Neural cell (in vitro differentiated cells): ENCODE measurements at regions not wholly inside any gene's neighbourhood (a gene's known extent, or its start where the extent isn't known, plus 50 kb on each side); places are given as distances from the start of the nearest gene placed in this dataset.

ENCODE experiments used
- H2AFZ ChIP-seq: fragments of 200-600, 300-800 bp; sonication (generic), shearing (Covaris generic); 2 replicates; pipeline ENCODE4 v1.6.0; 2014; ENCODE audit warnings: low read depth, mild to moderate bottlenecking, antibody characterized with exemption, low read length, moderate library complexity
- H3F3A ChIP-seq: fragments of 200-600 bp; shearing (Covaris generic); 2 replicates; pipeline ENCODE4 v1.6.1; 2016; ENCODE audit warnings: mild to moderate bottlenecking, moderate library complexity, mixed read lengths, antibody characterized with exemption, low read length; ENCODE audit not compliant: insufficient read depth, poor library complexity, severe bottlenecking
- H3K27ac ChIP-seq: fragments of 200-600, 300-800 bp; sonication (generic), shearing (Covaris generic); 2 replicates; pipeline ENCODE4 v1.5.1; 2014; ENCODE audit warnings: mild to moderate bottlenecking, low read length, moderate library complexity
- H3K27me3 ChIP-seq: fragments of 300-800, 200-600 bp; sonication (generic), shearing (Covaris generic); 2 replicates; pipeline ENCODE4 v1.6.0; 2014; ENCODE audit warnings: mild to moderate bottlenecking, low read depth, low read length, moderate library complexity; ENCODE audit not compliant: insufficient read depth
- H3K36me3 ChIP-seq: fragments of 300-800, 200-600 bp; sonication (generic), shearing (Covaris generic); 2 replicates; pipeline ENCODE4 v1.5.1; 2014; ENCODE audit warnings: mild to moderate bottlenecking, antibody characterized with exemption, low read length, moderate library complexity; ENCODE audit not compliant: insufficient read depth
- H3K4me2 ChIP-seq: fragments of 300-800, 200-600 bp; sonication (generic), shearing (Covaris generic); 2 replicates; pipeline ENCODE4 v1.6.0; 2014; ENCODE audit warnings: mild to moderate bottlenecking, low read length
- H3K4me3 ChIP-seq: fragments of 300-800, 200-600 bp; sonication (generic), shearing (Covaris generic); 2 replicates; pipeline ENCODE4 v1.5.1; 2014; ENCODE audit warnings: mild to moderate bottlenecking, low read length, moderate library complexity
- H3K79me2 ChIP-seq: fragments of 200-600 bp; shearing (Covaris generic); replicated peaks from 2 replicates; pipeline ENCODE4 v1.6.0; 2014; ENCODE audit warnings: mild to moderate bottlenecking, low read length, moderate library complexity; ENCODE audit not compliant: insufficient read depth
- H3K9ac ChIP-seq: fragments of 300-800, 200-600 bp; sonication (generic), shearing (Covaris generic); 2 replicates; pipeline ENCODE4 v1.6.1; 2016; ENCODE audit warnings: mild to moderate bottlenecking, low read length, mixed read lengths
- H3K9me2 ChIP-seq: fragments of 200-600 bp; shearing (Covaris generic); 2 replicates; pipeline ENCODE4 v1.6.1; 2016; ENCODE audit warnings: mild to moderate bottlenecking, low read length, mixed read lengths; ENCODE audit not compliant: insufficient read depth
- H3K9me3 ChIP-seq: fragments of 200-600, 300-800 bp; sonication (generic), shearing (Covaris generic); 2 replicates; pipeline ENCODE4 v1.6.1; 2016; ENCODE audit warnings: mild to moderate bottlenecking, mixed run types, low read length, moderate library complexity, mixed read lengths
- H4K20me1 ChIP-seq: fragments of 200-600 bp; shearing (Covaris generic); 2 replicates; pipeline ENCODE4 v1.6.1; 2016; ENCODE audit warnings: mild to moderate bottlenecking, mixed run types; ENCODE audit not compliant: insufficient read depth
- CTCF ChIP-seq: fragments of 450-650 bp; IDR thresholded peaks from 2 replicates; pipeline ENCODE4 v1.5.1; 2014; ENCODE audit warnings: antibody characterized with exemption, mild to moderate bottlenecking, moderate library complexity; ENCODE audit not compliant: poor library complexity, severe bottlenecking
- EP300 ChIP-seq: fragments of 450-650 bp; conservative IDR thresholded peaks from 2 replicates; pipeline ENCODE4 v1.6.1; 2014; ENCODE audit warnings: antibody characterized with exemption, mild to moderate bottlenecking, moderate library complexity; ENCODE audit not compliant: poor library complexity, severe bottlenecking
- EZH2 ChIP-seq: fragments of 200-600, 300-800 bp; shearing (Covaris generic), sonication (generic); IDR thresholded peaks from 2 replicates; pipeline ENCODE4 v1.6.1; 2014; ENCODE audit warnings: antibody characterized with exemption, low read length, borderline replicate concordance, mild to moderate bottlenecking; ENCODE audit not compliant: insufficient read depth, poor library complexity, severe bottlenecking
- MXI1 ChIP-seq: fragments of 450-650 bp; conservative IDR thresholded peaks from 2 replicates; pipeline ENCODE4 v1.6.1; 2014; ENCODE audit warnings: antibody characterized with exemption, mild to moderate bottlenecking; ENCODE audit not compliant: poor library complexity, severe bottlenecking
- POLR2AphosphoS5 ChIP-seq: IDR thresholded peaks from 2 replicates; pipeline ENCODE4 v1.6.1; 2012
- RAD21 ChIP-seq: fragments of 450-650 bp; conservative IDR thresholded peaks from 2 replicates; pipeline ENCODE4 v1.6.1; 2014; ENCODE audit warnings: antibody characterized with exemption, mild to moderate bottlenecking, moderate library complexity
- REST ChIP-seq: IDR thresholded peaks from 2 replicates; pipeline ENCODE4 v1.6.1; 2012; ENCODE audit warnings: borderline replicate concordance
- SMC3 ChIP-seq: fragments of 450-650 bp; conservative IDR thresholded peaks from 2 replicates; pipeline ENCODE4 v1.6.1; 2014; ENCODE audit warnings: antibody characterized with exemption, mild to moderate bottlenecking, moderate library complexity; ENCODE audit not compliant: poor library complexity
- TAF1 ChIP-seq: IDR thresholded peaks from 2 replicates; pipeline ENCODE4 v1.6.1; 2012; ENCODE audit warnings: low read depth

GRCh38 chr6:78489874-78490273 lies 377.5 kb upstream of the IRAK1BP1 start:
- no peak overlapping the region for H2AFZ ChIP-seq
- H3K27ac ChIP-seq, result no peak overlapping the region
- no peaks in the 10 kb centered on the region for H3K36me3 ChIP-seq
- no peak for TF ChIP-seq SMC3
- no peak for TF ChIP-seq MXI1
- no peak for TF ChIP-seq CTCF
- TF ChIP-seq EP300, result no peak
- TF ChIP-seq REST, result no peak
- no peak for TF ChIP-seq EZH2
- no peak for TF ChIP-seq POLR2AphosphoS5
- TF ChIP-seq TAF1, result no peak
- no peak for TF ChIP-seq RAD21
- no peak overlapping the region for H3K4me2 ChIP-seq
- H3K4me3 ChIP-seq, result no peak overlapping the region
- H3K9me3 ChIP-seq, result no peaks in the 10 kb centered on the region
- H4K20me1 ChIP-seq, result no peaks in the 10 kb centered on the region
- no peaks in the 10 kb centered on the region for H3F3A ChIP-seq
- no peak overlapping the region for H3K9ac ChIP-seq
- H3K79me2 ChIP-seq, result no peaks in the 10 kb centered on the region
- no peaks in the 10 kb centered on the region for H3K9me2 ChIP-seq
- H3K27me3 ChIP-seq, result no peaks in the 10 kb centered on the region

- H3K36me3 ChIP-seq, result no peaks in the 10 kb centered on the region
- H2AFZ ChIP-seq, result no peak overlapping the region
- H3K27ac ChIP-seq, result no peak overlapping the region
- H3F3A ChIP-seq, result no peaks in the 10 kb centered on the region
- no peaks in the 10 kb centered on the region for H3K9me2 ChIP-seq
- no peak overlapping the region for H3K4me2 ChIP-seq
- H4K20me1 ChIP-seq, result no peaks in the 10 kb centered on the region
- H3K4me3 ChIP-seq, result no peak overlapping the region
- no peaks in the 10 kb centered on the region for H3K27me3 ChIP-seq
- no peaks in the 10 kb centered on the region for H3K9me3 ChIP-seq
- TF ChIP-seq SMC3 (no peak), CTCF (no peak), POLR2AphosphoS5 (no peak), RAD21 (no peak), REST (no peak), EZH2 (no peak), TAF1 (no peak), EP300 (no peak), MXI1 (no peak)
- no peak overlapping the region for H3K9ac ChIP-seq
- no peaks in the 10 kb centered on the region for H3K79me2 ChIP-seq
Observed at GRCh38 chr6:78492351-78493017, 374.9 kb upstream of the IRAK1BP1 start.
